ENCODE measurements at regions not wholly inside any gene's neighbourhood (a gene's known extent, or its start where the extent isn't known, plus 50 kb on each side); places are given as distances from the start of the nearest gene placed in this dataset.

GRCh38 chr16:52099382-52099781 lies 447.6 kb downstream of the TOX3 start:
- Histone ChIP-seq H3K4me3 (no peak overlapping the region), H3K9me3 (no peaks in the 10 kb centered on the region), H3K27ac (no peak overlapping the region), H3K27me3 (no peaks in the 10 kb centered on the region), H3K4me1 (no peaks in the 10 kb centered on the region), H3K36me3 (no peaks in the 10 kb centered on the region)
- intact Hi-C loops (cut with DNase I; ENCODE audit: low total_unique reads), result no loop called here
- no peak for TF ChIP-seq POLR2A (IDR thresholded peaks at IDR 0.05)
- TF ChIP-seq CTCF (IDR thresholded peaks at IDR 0.05), result no peak
- no peak for DNase-seq

DNA sequence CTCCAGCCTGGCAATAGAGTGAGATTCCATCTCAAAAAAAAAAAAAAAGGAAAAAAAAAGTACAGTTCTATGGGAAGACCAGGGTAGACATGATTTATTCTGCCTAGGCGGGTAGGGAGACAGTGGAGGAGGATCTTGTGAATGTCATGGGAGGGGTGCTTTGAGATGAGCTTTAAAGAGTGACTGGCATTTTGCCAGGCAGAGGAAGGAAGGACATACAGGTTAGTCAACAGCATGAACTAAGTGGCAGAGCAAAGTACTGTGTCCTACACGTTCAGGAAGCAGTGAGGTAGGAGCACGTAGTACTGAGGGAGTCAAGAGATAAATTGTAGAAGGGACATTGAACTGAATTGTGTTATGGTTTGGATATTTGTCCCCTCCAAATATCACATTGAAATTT lies 451.5 kb downstream of the TOX3 start:
- no peak for DNase-seq
- TF ChIP-seq POLR2A (IDR thresholded peaks at IDR 0.05) (no peak), CTCF (IDR thresholded peaks at IDR 0.05) (no peak)
- no peaks in the 10 kb centered on the region for H3K36me3 ChIP-seq
- no peaks in the 10 kb centered on the region for H3K9me3 ChIP-seq
- H3K4me1 ChIP-seq, result no peaks in the 10 kb centered on the region
- intact Hi-C loops (cut with DNase I; ENCODE audit: low total_unique reads), result no loop called here
- no peak overlapping the region for H3K4me3 ChIP-seq
- H3K27ac ChIP-seq, result no peak overlapping the region
- H3K27me3 ChIP-seq, result no peaks in the 10 kb centered on the region

GRCh38 chr16:52092126-52092525 lies 454.8 kb downstream of the TOX3 start:
- Histone ChIP-seq H3K4me3 (no peak overlapping the region), H3K27me3 (no peaks in the 10 kb centered on the region), H3K27ac (no peak overlapping the region), H3K9me3 (no peaks in the 10 kb centered on the region), H3K4me1 (no peaks in the 10 kb centered on the region), H3K36me3 (no peaks in the 10 kb centered on the region)
- DNase-seq, result no peak
- TF ChIP-seq POLR2A (IDR thresholded peaks at IDR 0.05) (no peak), CTCF (IDR thresholded peaks at IDR 0.05) (no peak)
- intact Hi-C loops (cut with DNase I; ENCODE audit: low total_unique reads), result no loop called here

DNA sequence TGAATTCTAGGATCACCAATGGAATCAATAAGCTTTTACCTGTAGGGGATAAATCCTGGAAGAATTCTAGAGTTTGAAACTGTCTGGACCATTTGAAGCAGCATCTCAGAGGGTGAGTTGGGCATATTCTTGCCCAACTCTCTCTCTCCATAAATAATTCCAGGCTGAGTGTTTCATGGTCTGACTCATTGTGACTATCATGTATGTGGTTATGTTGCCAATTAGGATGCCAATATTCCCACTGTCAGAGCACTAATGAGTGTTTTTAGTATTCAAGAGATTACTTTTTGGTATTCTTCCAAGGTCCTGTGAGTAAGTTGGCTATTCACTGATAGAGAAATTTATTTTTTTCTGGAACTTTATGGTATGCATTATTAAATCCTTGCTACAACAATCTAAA lies 456.9 kb downstream of the TOX3 start:
- Histone ChIP-seq H3K4me3 (no peak overlapping the region), H3K27ac (no peak overlapping the region), H3K9me3 (no peaks in the 10 kb centered on the region), H3K27me3 (no peaks in the 10 kb centered on the region), H3K36me3 (no peaks in the 10 kb centered on the region), H3K4me1 (no peaks in the 10 kb centered on the region)
- intact Hi-C loops (cut with DNase I; ENCODE audit: low total_unique reads), result no loop called here
- TF ChIP-seq CTCF (IDR thresholded peaks at IDR 0.05), result no peak
- TF ChIP-seq POLR2A (IDR thresholded peaks at IDR 0.05), result no peak
- DNase-seq, result no peak

DNA sequence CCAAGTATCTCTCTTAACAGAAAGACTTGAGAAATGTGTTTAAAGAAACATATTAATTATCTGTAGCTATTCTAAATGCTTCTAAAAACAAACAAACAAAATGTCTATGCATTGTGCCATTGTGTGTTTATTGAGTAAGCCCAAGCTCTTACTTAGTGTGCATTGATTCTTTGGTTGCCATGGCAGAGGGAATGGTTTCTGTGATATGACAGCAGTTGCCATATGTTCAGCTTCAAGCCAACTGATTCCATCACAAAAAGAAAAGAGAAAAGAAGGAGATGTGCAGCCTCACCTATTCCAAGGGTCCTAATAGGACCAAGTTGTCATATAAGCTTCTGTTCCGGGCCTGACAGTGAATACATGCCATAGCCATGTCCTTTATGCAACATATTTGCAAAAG lies 457.5 kb downstream of the TOX3 start:
- Histone ChIP-seq H3K27me3 (no peaks in the 10 kb centered on the region), H3K4me1 (no peaks in the 10 kb centered on the region), H3K36me3 (no peaks in the 10 kb centered on the region), H3K9me3 (no peaks in the 10 kb centered on the region), H3K27ac (no peak overlapping the region), H3K4me3 (no peak overlapping the region)
- TF ChIP-seq CTCF (IDR thresholded peaks at IDR 0.05), result no peak
- no peak for TF ChIP-seq POLR2A (IDR thresholded peaks at IDR 0.05)
- intact Hi-C loops (cut with DNase I; ENCODE audit: low total_unique reads), result no loop called here
- DNase-seq, result no peak

Data from uterus (tissue), 3 donors.